Activated CD4-positive, alpha-beta T cell treated with anti-CD3 and anti-CD28 coated beads for 36 hours (primary cell): ENCODE measurements at regions not wholly inside any gene's neighbourhood (a gene's known extent, or its start where the extent isn't known, plus 50 kb on each side); places are given as distances from the start of the nearest gene placed in this dataset.
"Not testable (repeated sequence)": the region's sequence is repeated elsewhere in the genome, so short reads cannot be mapped to it uniquely, and the experiment has no call there.

Experiments
- ATAC-seq: fragments of 200-7000 bp; cut with Tn5 transposase; one replicate; pipeline ENCODE4 v1.10.0; 2021; ENCODE audit warnings: mild to moderate bottlenecking, moderate library complexity
- CTCF ChIA-PET: fragments of 350-600 bp; sonication (Branson Sonifier 250); formaldehyde crosslinking; loops from one replicate; lab custom pipeline; 2021; ENCODE audit warnings: antibody characterized with exemption; lab: Charles Lee
- POLR2A ChIA-PET: fragments of 350-600 bp; sonication (Branson Sonifier 250); formaldehyde crosslinking; loops from one replicate; lab custom pipeline; 2021; ENCODE audit warnings: antibody characterized with exemption, inconsistent platforms; lab: Charles Lee
- DNase-seq: peaks from one replicate; pipeline ENCODE4 v3.0.0-alpha.2; 2020
- H3K27ac Mint-ChIP-seq: one replicate; pipeline ENCODE4 v1.8.0; 2021; ENCODE audit warnings: mixed read lengths
- H3K27me3 Mint-ChIP-seq: one replicate; pipeline ENCODE4 v1.8.0; 2021; ENCODE audit warnings: mixed read lengths
- H3K36me3 Mint-ChIP-seq: one replicate; pipeline ENCODE4 v1.8.0; 2021; ENCODE audit warnings: low read depth, mixed read lengths
- H3K4me1 Mint-ChIP-seq: one replicate; pipeline ENCODE4 v1.8.0; 2021; ENCODE audit warnings: mixed read lengths
- H3K4me3 Mint-ChIP-seq: one replicate; pipeline ENCODE4 v1.8.0; 2021; ENCODE audit warnings: mild to moderate bottlenecking, moderate library complexity, mixed read lengths
- H3K9me3 Mint-ChIP-seq: one replicate; pipeline ENCODE4 v1.8.0; 2021; ENCODE audit warnings: low read depth, mixed read lengths
- intact Hi-C, 2 experiments: fragments of 100-400 bp; cut with DNase I in 1 of 2; cut with micrococcal nuclease in 1 of 2; formaldehyde crosslinking; loops; one replicate each; pipeline versions ENCODE4 v1.14.2 to v1.15.1; 2022 to 2024; cut with DNase I, micrococcal nuclease

DNA sequence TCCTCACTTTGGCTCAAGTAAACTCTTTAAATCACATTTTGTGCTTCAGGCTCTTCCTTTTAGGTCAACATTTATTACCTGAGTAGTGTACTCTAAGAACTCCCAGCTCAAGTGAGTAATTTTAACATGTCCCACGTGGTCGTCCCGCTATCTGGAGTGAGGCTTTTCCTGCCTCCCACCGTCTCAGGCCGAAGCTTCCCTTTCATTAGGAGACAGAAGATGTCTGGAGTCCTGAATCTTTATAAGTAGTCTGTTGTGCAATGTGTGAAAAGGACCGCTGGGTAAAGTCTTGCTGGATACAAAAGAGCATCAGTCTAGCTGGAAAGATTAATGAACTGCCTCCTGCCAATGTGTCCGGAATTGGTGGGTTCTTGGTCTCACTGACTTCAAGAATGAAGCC is 117.7 kb upstream of the NEIL3 start:
- Mint-ChIP-seq H3K27ac (no peak overlapping the region), H3K27me3 (no peaks in the 10 kb centered on the region), H3K4me3 (no peak overlapping the region), H3K4me1 (no peaks in the 10 kb centered on the region), H3K9me3 (peaks cover 5% of the 10 kb centered on the region), H3K36me3 (no peaks in the 10 kb centered on the region)
- POLR2A ChIA-PET = no interaction called here
- DNase-seq (no peak), ATAC-seq (no peak)
- intact Hi-C loops = no loop called here
- CTCF ChIA-PET = interaction anchor here (0.8 kb wide), 1 partner anchor 572 kb away, joined by 3 read pairs; no protein-coding TSS in a partner anchor

- DNase-seq, H3K27ac Mint-ChIP-seq, H3K4me1 Mint-ChIP-seq, CTCF ChIA-PET, H3K9me3 Mint-ChIP-seq, H3K4me3 Mint-ChIP-seq, H3K36me3 Mint-ChIP-seq, ATAC-seq, H3K27me3 Mint-ChIP-seq, POLR2A ChIA-PET, intact Hi-C loops: not testable (repeated sequence)
These were observed 116.5 kb upstream of the NEIL3 start for GRCh38 chr4:177193024-177193715.

- DNase-seq = no peak
- Mint-ChIP-seq H3K36me3 (no peaks in the 10 kb centered on the region), H3K4me1 (no peaks in the 10 kb centered on the region), H3K27ac (no peak overlapping the region), H3K27me3 (peaks cover 2% of the 10 kb centered on the region), H3K9me3 (peaks cover 6% of the 10 kb centered on the region), H3K4me3 (no peak overlapping the region)
- ATAC-seq = no peak
- ChIA-PET CTCF (interaction anchor here (0.6 to 0.8 kb wide), 2 partner anchors 26 to 144 kb away, joined by 3 read pairs; no protein-coding TSS in a partner anchor), POLR2A (no interaction called here)
- intact Hi-C loops = no loop called here
These were observed 114.8 kb upstream of the NEIL3 start for GRCh38 chr4:177194906-177195305.

GRCh38 chr4:177196615-177197014 is 113.1 kb upstream of the NEIL3 start:
- ATAC-seq (no peak), DNase-seq (no peak)
- Mint-ChIP-seq H3K9me3 (peaks cover 6% of the 10 kb centered on the region), H3K4me3 (no peak overlapping the region), H3K36me3 (no peaks in the 10 kb centered on the region), H3K27ac (no peak overlapping the region), H3K27me3 (peaks cover 5% of the 10 kb centered on the region), H3K4me1 (no peaks in the 10 kb centered on the region)
- intact Hi-C loops = no loop called here
- ChIA-PET CTCF (no interaction called here), POLR2A (no interaction called here)

GRCh38 chr4:177201614-177202013 is 108.1 kb upstream of the NEIL3 start:
- Mint-ChIP-seq H3K4me3 (no peak overlapping the region), H3K36me3 (no peaks in the 10 kb centered on the region), H3K4me1 (no peaks in the 10 kb centered on the region), H3K27ac (no peak overlapping the region), H3K27me3 (peaks cover 8% of the 10 kb centered on the region), H3K9me3 (peaks cover 8% of the 10 kb centered on the region)
- POLR2A ChIA-PET = no interaction called here
- ATAC-seq (no peak), DNase-seq (no peak)
- intact Hi-C loops = no loop called here
- CTCF ChIA-PET = no interaction called here

DNA sequence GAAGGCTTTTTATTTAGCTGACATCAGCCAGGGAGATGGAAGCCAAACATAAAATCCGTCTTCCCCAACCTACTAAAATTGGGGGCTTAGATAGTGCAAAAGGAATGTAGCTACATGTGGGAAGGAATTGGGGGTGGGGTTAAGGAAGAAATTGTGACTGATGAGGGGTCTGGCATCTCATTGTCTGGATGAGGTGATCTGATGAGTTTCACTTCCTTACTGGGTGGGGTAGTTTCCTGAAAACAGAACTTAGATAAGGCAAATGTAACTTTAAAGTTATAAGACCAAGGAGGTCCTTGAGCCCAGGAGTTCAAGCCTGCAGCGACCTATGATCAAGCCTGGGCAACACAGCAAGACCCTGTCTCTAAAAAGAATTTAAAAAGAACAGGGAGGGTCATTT is 105.5 kb upstream of the NEIL3 start:
- H3K27ac Mint-ChIP-seq = no peak overlapping the region
- peaks cover 5% of the 10 kb centered on the region for H3K9me3 Mint-ChIP-seq
- intact Hi-C loops = no loop called here
- H3K4me1 Mint-ChIP-seq = no peaks in the 10 kb centered on the region
- POLR2A ChIA-PET = no interaction called here
- ATAC-seq (no peak), DNase-seq (no peak)
- H3K36me3 Mint-ChIP-seq = no peaks in the 10 kb centered on the region
- CTCF ChIA-PET = no interaction called here
- H3K27me3 Mint-ChIP-seq = peaks cover 8% of the 10 kb centered on the region
- H3K4me3 Mint-ChIP-seq = no peak overlapping the region

- intact Hi-C loops = no loop called here
- ChIA-PET POLR2A (no interaction called here), CTCF (interaction anchor here (0.5 to 0.6 kb wide), 2 partner anchors 19 to 1460 kb away, joined by 3 read pairs; no protein-coding TSS in a partner anchor)
- Mint-ChIP-seq H3K9me3 (no peaks in the 10 kb centered on the region), H3K4me3 (no peak overlapping the region), H3K36me3 (no peaks in the 10 kb centered on the region), H3K27me3 (peaks cover 9% of the 10 kb centered on the region), H3K27ac (no peak overlapping the region), H3K4me1 (no peaks in the 10 kb centered on the region)
- ATAC-seq = no peak
- no peak for DNase-seq
These were observed 94.7 kb upstream of the NEIL3 start for GRCh38 chr4:177214935-177215334.

- CTCF ChIA-PET = interaction anchor here (0.5 kb wide), 1 partner anchor 143 kb away, joined by 3 read pairs; no protein-coding TSS in a partner anchor
- no peak overlapping the region for H3K4me3 Mint-ChIP-seq
These were observed 89.3 kb upstream of the NEIL3 start for GRCh38 chr4:177220376-177220775.

GRCh38 chr4:177222781-177223180 is 86.9 kb upstream of the NEIL3 start:
- H3K36me3 Mint-ChIP-seq = no peaks in the 10 kb centered on the region
- ChIA-PET POLR2A (no interaction called here), CTCF (interaction anchor here (0.7 to 1.3 kb wide), 2 partner anchors 9 to 17 kb away, joined by 3 read pairs; no protein-coding TSS in a partner anchor)
- no peaks in the 10 kb centered on the region for H3K9me3 Mint-ChIP-seq
- H3K4me3 Mint-ChIP-seq = no peak overlapping the region
- H3K27ac Mint-ChIP-seq = no peak overlapping the region
- no peak for ATAC-seq
- no peak for DNase-seq
- peaks cover 2% of the 10 kb centered on the region for H3K27me3 Mint-ChIP-seq
- H3K4me1 Mint-ChIP-seq = no peaks in the 10 kb centered on the region
- intact Hi-C loops = no loop called here

More at GRCh38 chr4:177220376-177220775, 89.3 kb upstream of the NEIL3 start:
- DNase-seq (no peak), ATAC-seq (no peak)
- Mint-ChIP-seq H3K27me3 (peaks cover 3% of the 10 kb centered on the region), H3K9me3 (no peaks in the 10 kb centered on the region), H3K27ac (no peak overlapping the region), H3K4me1 (no peaks in the 10 kb centered on the region), H3K36me3 (no peaks in the 10 kb centered on the region)
- POLR2A ChIA-PET = no interaction called here
- intact Hi-C loops = no loop called here

- CTCF ChIA-PET = interaction anchor here (0.8 kb wide), 1 partner anchor 25 kb away, joined by 3 read pairs; no protein-coding TSS in a partner anchor
These were observed 84.1 kb upstream of the NEIL3 start for GRCh38 chr4:177225605-177226004.

DNA sequence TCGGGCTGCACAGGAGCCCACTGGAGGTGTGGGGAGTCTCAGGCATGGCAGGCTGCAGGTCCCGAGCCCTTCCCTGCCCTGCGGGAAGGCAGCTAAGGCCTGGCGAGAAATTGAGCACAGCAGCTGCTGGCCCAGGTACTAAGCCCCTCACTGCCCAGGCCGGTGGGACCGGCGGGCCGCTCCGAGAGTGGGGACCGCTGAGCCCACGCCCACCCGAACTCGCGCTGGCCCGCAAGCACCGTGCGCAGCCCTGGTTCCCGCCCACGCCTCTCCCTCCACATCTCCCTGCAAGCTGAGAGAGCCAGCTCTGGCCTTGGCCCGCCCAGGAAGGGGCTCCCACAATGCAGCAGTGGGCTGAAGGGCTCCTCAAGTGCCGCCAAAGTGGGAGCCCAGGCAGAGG is 82.0 kb upstream of the NEIL3 start:
- Mint-ChIP-seq H3K4me1 (peaks cover 8% of the 10 kb centered on the region), H3K27me3 (peaks cover 2% of the 10 kb centered on the region), H3K4me3 (no peak overlapping the region), H3K36me3 (no peaks in the 10 kb centered on the region), H3K9me3 (no peaks in the 10 kb centered on the region), H3K27ac (no peak overlapping the region)
- ChIA-PET POLR2A (no interaction called here), CTCF (interaction anchor here (0.7 kb wide), 1 partner anchor 113 kb away, joined by 3 read pairs; no protein-coding TSS in a partner anchor)
- no peak for ATAC-seq
- intact Hi-C loops = no loop called here
- no peak for DNase-seq

More at GRCh38 chr4:177225605-177226004, 84.1 kb upstream of the NEIL3 start:
- POLR2A ChIA-PET = no interaction called here
- Mint-ChIP-seq H3K4me1 (peaks cover 8% of the 10 kb centered on the region), H3K4me3 (no peak overlapping the region), H3K36me3 (no peaks in the 10 kb centered on the region), H3K9me3 (no peaks in the 10 kb centered on the region), H3K27ac (no peak overlapping the region), H3K27me3 (peaks cover 2% of the 10 kb centered on the region)
- ATAC-seq = no peak
- intact Hi-C loops = no loop called here
- DNase-seq = no peak

DNA sequence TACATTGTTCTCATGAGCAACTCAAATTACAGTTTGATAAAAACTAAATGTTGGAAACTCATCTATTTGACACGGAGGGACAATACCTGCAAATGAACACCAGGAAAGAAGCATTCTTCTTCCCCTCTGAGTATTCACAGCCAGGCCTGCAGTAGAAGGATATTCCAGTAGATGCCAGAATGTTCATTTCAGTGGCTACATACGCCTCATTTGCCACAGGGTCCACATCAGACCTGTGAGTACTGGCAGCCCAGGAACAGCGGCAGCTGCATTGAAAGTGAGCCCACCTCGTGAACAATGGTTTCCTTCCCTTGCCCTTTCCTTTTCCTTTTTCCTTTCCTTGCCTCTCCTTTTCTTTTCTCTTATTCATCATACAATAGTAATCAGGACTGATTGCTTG is 81.1 kb upstream of the NEIL3 start:
- peaks cover 8% of the 10 kb centered on the region for H3K4me1 Mint-ChIP-seq
- DNase-seq (no peak), ATAC-seq (no peak)
- no peaks in the 10 kb centered on the region for H3K27me3 Mint-ChIP-seq
- no peak overlapping the region for H3K4me3 Mint-ChIP-seq
- intact Hi-C loops = no loop called here
- POLR2A ChIA-PET = no interaction called here
- no peak overlapping the region for H3K27ac Mint-ChIP-seq
- H3K36me3 Mint-ChIP-seq = no peaks in the 10 kb centered on the region
- CTCF ChIA-PET = interaction anchor here (2.0 kb wide), 1 partner anchor 22 kb away, joined by 4 read pairs; no protein-coding TSS in a partner anchor
- no peaks in the 10 kb centered on the region for H3K9me3 Mint-ChIP-seq
